Endodermal cell (in vitro differentiated cells): ENCODE measurements at regions not wholly inside any gene's neighbourhood (a gene's known extent, or its start where the extent isn't known, plus 50 kb on each side); places are given as distances from the start of the nearest gene placed in this dataset.
A peak's percentile ranks its signal among the peaks of the same experiment; 100 is the strongest.

Experiments used
- DNase-seq: peaks from one replicate; pipeline ENCODE4 v3.0.0-alpha.2; 2017
- H3K27ac ChIP-seq: 2 replicates; pipeline ENCODE4 v1.5.1; 2013; ENCODE audit warnings: mild to moderate bottlenecking, low read depth, low read length, moderate library complexity
- H3K27me3 ChIP-seq: 2 replicates; pipeline ENCODE4 v1.6.1; 2013; ENCODE audit warnings: mild to moderate bottlenecking, low read length, moderate library complexity; ENCODE audit not compliant: insufficient read depth, control insufficient read depth, poor library complexity, severe bottlenecking
- H3K36me3 ChIP-seq: 2 replicates; pipeline ENCODE4 v1.7.0; 2013; ENCODE audit warnings: mild to moderate bottlenecking, low read length, moderate library complexity; ENCODE audit not compliant: control insufficient read depth, insufficient read depth
- H3K4me1 ChIP-seq: one replicate; pipeline ENCODE4 v1.7.0; 2013; ENCODE audit warnings: low read length; ENCODE audit not compliant: control insufficient read depth, insufficient read depth
- H3K4me3 ChIP-seq: 2 replicates; pipeline ENCODE4 v1.5.1; 2013; ENCODE audit warnings: mild to moderate bottlenecking, low read length, moderate library complexity
- H3K9ac ChIP-seq: 2 replicates; pipeline ENCODE4 v1.6.1; 2013; ENCODE audit warnings: mild to moderate bottlenecking, low read length, moderate library complexity; ENCODE audit not compliant: poor library complexity, severe bottlenecking; ENCODE audit errors: extremely low read depth
- H3K9me3 ChIP-seq: 2 replicates; pipeline ENCODE4 v1.6.1; 2013; ENCODE audit warnings: mild to moderate bottlenecking, low read length, moderate library complexity; ENCODE audit not compliant: control insufficient read depth
- H3K27ac Mint-ChIP-seq: 2 replicates; pipeline ENCODE4 v1.8.0; 2020; ENCODE audit warnings: mixed read lengths
- H3K27me3 Mint-ChIP-seq: 2 replicates; pipeline ENCODE4 v1.8.0; 2021; ENCODE audit warnings: mild to moderate bottlenecking, mixed read lengths; ENCODE audit not compliant: insufficient read depth
- H3K36me3 Mint-ChIP-seq: 2 replicates; pipeline ENCODE4 v1.8.0; 2020; ENCODE audit warnings: low read depth, mixed read lengths
- H3K4me1 Mint-ChIP-seq: 2 replicates; pipeline ENCODE4 v1.8.0; 2020; ENCODE audit warnings: mixed read lengths
- H3K4me3 Mint-ChIP-seq: 2 replicates; pipeline ENCODE4 v1.8.0; 2020; ENCODE audit warnings: mild to moderate bottlenecking, moderate library complexity, mixed read lengths
- H3K9me3 Mint-ChIP-seq: 2 replicates; pipeline ENCODE4 v1.8.0; 2020; ENCODE audit warnings: mild to moderate bottlenecking, mixed read lengths
- CTCF ChIP-seq: fragments of 200-600 bp; sonication (generic); conservative IDR thresholded peaks from 2 replicates; pipeline ENCODE4 v1.5.0; 2021; ENCODE audit warnings: antibody characterized with exemption, mild to moderate bottlenecking
- WGBS, 2 experiments: methylation state at CpG; one replicate each; pipeline versions ENCODE4 v1.1.5 to v1.1.7; 2013; ENCODE audit warnings: missing lambda C conversion rate in 2 of 2, mixed read lengths in 1 of 2; ENCODE audit not compliant: insufficient coverage in 1 of 2, insufficient read length in 1 of 2; 5-methylcytosine and 5-hydroxymethylcytosine counted together

DNA sequence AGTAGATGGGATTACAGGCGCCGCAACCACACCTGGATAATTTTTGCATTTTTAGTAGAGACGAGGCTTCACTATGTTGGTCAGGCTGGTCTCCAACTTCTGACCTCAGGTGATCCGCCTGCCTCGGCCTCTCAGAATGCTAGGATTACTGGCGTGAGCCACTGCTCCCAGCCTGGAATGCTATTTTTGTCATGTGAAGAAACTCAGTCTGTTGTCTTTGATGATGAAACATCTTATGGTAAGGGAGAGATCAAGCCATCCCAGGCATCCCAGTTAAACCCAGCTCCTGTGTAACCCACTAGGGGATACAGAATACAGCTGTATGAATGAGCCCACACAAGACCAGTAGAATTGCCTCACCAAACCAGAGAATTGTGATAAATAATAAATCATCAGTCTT, 83.6 kb upstream of the RBM24 start:
- Mint-ChIP-seq H3K27me3 (peaks cover 12% of the 10 kb centered on the region), H3K36me3 (peaks cover 3% of the 10 kb centered on the region), H3K4me1 (no peaks in the 10 kb centered on the region), H3K9me3 (peaks cover 12% of the 10 kb centered on the region), H3K27ac (no peak overlapping the region), H3K4me3 (no peak overlapping the region)
- WGBS, 2 experiments = 92 to 94% methylated on average over 6 of the region's 6 CpGs
- H3K36me3 ChIP-seq = no peaks in the 10 kb centered on the region
- no peaks in the 10 kb centered on the region for H3K9me3 ChIP-seq
- no peak overlapping the region for H3K27ac ChIP-seq
- no peaks in the 10 kb centered on the region for H3K4me1 ChIP-seq
- no peak for DNase-seq
- no peak overlapping the region for H3K4me3 ChIP-seq
- no peak overlapping the region for H3K9ac ChIP-seq
- no peaks in the 10 kb centered on the region for H3K27me3 ChIP-seq
- no peak for TF ChIP-seq CTCF

- H3K36me3 Mint-ChIP-seq = peaks cover 3% of the 10 kb centered on the region
- H3K9me3 Mint-ChIP-seq = peaks cover 17% of the 10 kb centered on the region
- H3K27ac Mint-ChIP-seq = no peak overlapping the region
- Histone ChIP-seq H3K27me3 (no peaks in the 10 kb centered on the region), H3K4me1 (no peaks in the 10 kb centered on the region), H3K9ac (no peak overlapping the region), H3K27ac (no peak overlapping the region), H3K9me3 (no peaks in the 10 kb centered on the region), H3K4me3 (no peak overlapping the region), H3K36me3 (no peaks in the 10 kb centered on the region)
- H3K4me3 Mint-ChIP-seq = peak overlapping the region; percentile 30
- WGBS, 2 experiments = 81 to 90% methylated on average over 23 to 34 of the region's 34 CpGs
- TF ChIP-seq CTCF = peak; percentile 81
- H3K27me3 Mint-ChIP-seq = peaks cover 16% of the 10 kb centered on the region
- no peaks in the 10 kb centered on the region for H3K4me1 Mint-ChIP-seq
- peak; percentile 93 for DNase-seq
These were observed 80.8 kb upstream of the RBM24 start for GRCh38 chr6:17200395-17200794.

DNA sequence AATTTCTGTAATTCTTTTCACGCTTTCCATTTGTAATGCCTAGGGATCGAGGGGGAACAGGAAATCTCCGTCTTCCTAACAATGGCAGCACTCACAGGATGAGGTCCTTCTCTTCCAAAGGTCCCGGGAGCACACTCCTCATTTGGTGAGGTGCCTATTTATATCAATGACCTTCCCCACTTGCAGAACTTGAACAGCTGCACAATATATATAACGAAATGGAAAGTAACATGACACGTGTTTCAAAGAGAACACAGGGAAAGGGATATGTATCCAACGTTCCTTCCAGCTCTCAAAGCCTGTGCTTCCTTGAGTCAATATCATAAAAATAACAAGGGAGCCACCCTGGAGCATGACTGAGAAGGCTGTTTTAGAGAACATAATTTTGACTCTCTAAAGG, 78.6 kb upstream of the RBM24 start:
- 86 to 88% methylated on average over 5 to 7 of the region's 7 CpGs for WGBS, 2 experiments
- no peak for TF ChIP-seq CTCF
- H3K36me3 Mint-ChIP-seq = peaks cover 9% of the 10 kb centered on the region
- Histone ChIP-seq H3K36me3 (no peaks in the 10 kb centered on the region), H3K27ac (no peak overlapping the region), H3K4me1 (no peaks in the 10 kb centered on the region), H3K9me3 (peaks cover 9% of the 10 kb centered on the region), H3K4me3 (no peak overlapping the region), H3K9ac (no peak overlapping the region), H3K27me3 (no peaks in the 10 kb centered on the region)
- peaks cover 33% of the 10 kb centered on the region for H3K9me3 Mint-ChIP-seq
- no peak overlapping the region for H3K27ac Mint-ChIP-seq
- peaks cover 22% of the 10 kb centered on the region for H3K27me3 Mint-ChIP-seq
- no peaks in the 10 kb centered on the region for H3K4me1 Mint-ChIP-seq
- no peak for DNase-seq
- H3K4me3 Mint-ChIP-seq = no peak overlapping the region
